HepG2 (cell line): ENCODE measurements at regions not wholly inside any gene's neighbourhood (a gene's known extent, or its start where the extent isn't known, plus 50 kb on each side); places are given as distances from the start of the nearest gene placed in this dataset.

ENCODE experiments used
- ATAC-seq: fragments of 200-7000 bp; cut with Tn5 transposase; 3 replicates; pipeline ENCODE4 v1.9.1; 2020; ENCODE audit warnings: mild to moderate bottlenecking, moderate library complexity
- BruUV-seq: library from RNA; stranded (reverse); fragments of 400-500 nt; replicated peaks from 2 replicates; lab custom pipeline; 2021; lab: Mats Ljungman, UMichigan
- CTCF ChIA-PET: fragments of 300-600 bp; formaldehyde crosslinking; extraction: SDS; loops from one replicate; lab custom pipeline; 2021; ENCODE audit warnings: low total read pairs, inconsistent platforms, low intra/inter-chr PET ratio; lab: Yijun Ruan, JAX
- POLR2A ChIA-PET: fragments of 350-600 bp; sonication (Branson Sonifier 250); formaldehyde crosslinking; loops from one replicate; lab custom pipeline; 2020; ENCODE audit warnings: antibody characterized with exemption, inconsistent platforms; lab: Yijun Ruan, JAX
- DNase-seq: peaks from one replicate; pipeline ENCODE4 v3.0.0-alpha.2; 2015; ENCODE audit warnings: low spot score
- FAIRE-seq: peaks from 3 replicates; lab custom pipeline; 2011; peaks lifted over from hg19 to GRCh38; lab: Jason Lieb, UNC
- H2AFZ ChIP-seq: one replicate; pipeline ENCODE4 v1.6.1; 2011; ENCODE audit warnings: low read length, inconsistent platforms
- H3K27ac ChIP-seq: fragments of 300-600 bp; 3 replicates; pipeline ENCODE4 v1.8.0; 2011; ENCODE audit warnings: mixed run types, mild to moderate bottlenecking, mixed read lengths, low read length, inconsistent platforms; ENCODE audit not compliant: insufficient read depth; ENCODE audit errors: extremely low read length
- H3K27me3 ChIP-seq, 2 experiments: fragments of 200-600 bp in 1 of 2; 2 replicates in 1 of 2; 3 replicates in 1 of 2; pipeline versions ENCODE4 v1.6.0 to v1.8.0; 2011; ENCODE audit warnings: low read length in 2 of 2, mild to moderate bottlenecking in 2 of 2, moderate library complexity in 2 of 2, inconsistent platforms in 1 of 2; ENCODE audit not compliant: insufficient read depth in 2 of 2, control insufficient read depth in 1 of 2
- H3K36me3 ChIP-seq, 2 experiments: fragments of 200-600 bp in 1 of 2; replicated peaks in 1 of 2; 2 replicates in 1 of 2; 3 replicates in 1 of 2; pipeline versions ENCODE4 v1.5.1 to v1.8.0; 2011; ENCODE audit warnings: low read length in 2 of 2, inconsistent platforms in 1 of 2; ENCODE audit not compliant: insufficient read depth in 2 of 2, control insufficient read depth in 1 of 2
- H3K4me1 ChIP-seq: 2 replicates; pipeline ENCODE4 v1.5.1; 2012; ENCODE audit warnings: low read length, inconsistent platforms; ENCODE audit not compliant: insufficient read depth
- H3K4me2 ChIP-seq: 2 replicates; pipeline ENCODE4 v1.6.0; 2011; ENCODE audit warnings: low read depth, low read length, inconsistent platforms
- H3K4me3 ChIP-seq, 3 experiments: fragments of 200-600 bp in 1 of 3; sonication (generic), shearing (Covaris generic) in 1 of 3; replicated peaks in 1 of 3; 2 replicates each; pipeline ENCODE4 v1.5.1; 2011 to 2016; ENCODE audit warnings: low read length in 3 of 3, inconsistent platforms in 2 of 3, low read depth in 2 of 3, mild to moderate bottlenecking in 2 of 3, control low read depth in 1 of 3, mixed read lengths in 1 of 3; ENCODE audit not compliant: insufficient read depth in 1 of 3
- H3K79me2 ChIP-seq: one replicate; pipeline ENCODE4 v1.6.1; 2011; ENCODE audit warnings: low read length, inconsistent platforms; ENCODE audit not compliant: insufficient read depth
- H3K9ac ChIP-seq: 2 replicates; pipeline ENCODE4 v1.6.0; 2011; ENCODE audit warnings: mild to moderate bottlenecking, low read depth, low read length, inconsistent platforms; ENCODE audit not compliant: insufficient read depth
- H3K9me3 ChIP-seq: 2 replicates; pipeline ENCODE4 v1.5.1; 2012; ENCODE audit warnings: mild to moderate bottlenecking, low read length
- H4K20me1 ChIP-seq: 2 replicates; pipeline ENCODE4 v1.6.0; 2011; ENCODE audit warnings: inconsistent platforms, mild to moderate bottlenecking, low read length, moderate library complexity; ENCODE audit not compliant: insufficient read depth
- ATRX ChIP-seq: sonication (generic); formaldehyde crosslinking; IDR thresholded peaks from 2 replicates; pipeline ENCODE4 v1.4.0; 2020; ENCODE audit warnings: missing genetic modification reagents, borderline replicate concordance
- DNMT3B ChIP-seq: conservative IDR thresholded peaks from 2 replicates; pipeline ENCODE4 v1.6.1; 2016; ENCODE audit warnings: missing biosample characterization, control low read depth
- ISX ChIP-seq: sonication (generic); formaldehyde crosslinking; conservative IDR thresholded peaks from 2 replicates; pipeline ENCODE4 v1.5.0; 2020; ENCODE audit warnings: missing genetic modification reagents
- MAFF ChIP-seq: IDR thresholded peaks from 2 replicates; pipeline ENCODE4 v1.6.1; 2011; ENCODE audit warnings: low read depth, low read length, improper control_type of control experiment
- MEIS1 ChIP-seq: sonication (generic); formaldehyde crosslinking; IDR thresholded peaks from 2 replicates; pipeline ENCODE4 v1.9.0; 2021; ENCODE audit warnings: mild to moderate bottlenecking, missing genetic modification reagents, moderate library complexity, borderline replicate concordance
- NR2F6 ChIP-seq, 2 experiments: IDR thresholded peaks; 2 replicates each; pipeline ENCODE4 v1.6.1; 2016; ENCODE audit warnings: antibody characterized with exemption in 1 of 2, mild to moderate bottlenecking in 1 of 2
- PLRG1 ChIP-seq: fragments of 450-650 bp; conservative IDR thresholded peaks from 2 replicates; pipeline ENCODE4 v1.6.1; 2016
- SSRP1 ChIP-seq: IDR thresholded peaks from 2 replicates; pipeline ENCODE4 v1.6.1; 2016; ENCODE audit warnings: control low read depth
- XRCC5 ChIP-seq: fragments of 200-400 bp; formaldehyde crosslinking; optimal IDR thresholded peaks from 2 replicates; pipeline ENCODE3; 2017; ENCODE audit warnings: mild to moderate bottlenecking, low read length
- ZNF383 ChIP-seq: sonication (generic); formaldehyde crosslinking; IDR thresholded peaks from 2 replicates; pipeline ENCODE4 v1.4.0; 2020; ENCODE audit warnings: missing genetic modification reagents, mild to moderate bottlenecking, borderline replicate concordance
- ZNF549 ChIP-seq: sonication (generic); formaldehyde crosslinking; IDR thresholded peaks from 2 replicates; pipeline ENCODE4 v1.5.0; 2020; ENCODE audit warnings: missing genetic modification reagents
- ZNF557 ChIP-seq: sonication (generic); formaldehyde crosslinking; IDR thresholded peaks from 2 replicates; pipeline ENCODE4 v1.4.0; 2020; ENCODE audit warnings: missing genetic modification reagents
- WGBS: methylation state at CpG from one replicate; pipeline ENCODE4 v1.1.6; 2017; ENCODE audit warnings: low lambda C conversion rate; 5-methylcytosine and 5-hydroxymethylcytosine counted together
- in situ Hi-C: cut with HindIII; loops from 2 replicates; pipeline ENCODE4 v1.10.0; 2017; ENCODE audit warnings: low pct_unique_long_range_greater_than_20kb; ENCODE audit not compliant: extremely low pct_ligation_motif_present
- intact Hi-C: fragments of 100-400 bp; cut with micrococcal nuclease; formaldehyde crosslinking; loops from one replicate; pipeline ENCODE4 v1.10.0; 2022; ENCODE audit not compliant: unreplicated experiment
- TF ChIP-seq, protein P1 (sequence below): IDR thresholded peaks from 2 replicates; pipeline ENCODE4 v1.6.1; 2012; ENCODE audit warnings: low read depth, low read length, improper control_type of control experiment
- TF ChIP-seq, protein P2 (sequence below): sonication (generic); formaldehyde crosslinking; IDR thresholded peaks from 2 replicates; pipeline ENCODE4 v1.4.0; 2020; ENCODE audit warnings: missing genetic modification reagents, mild to moderate bottlenecking, borderline replicate concordance
- TF ChIP-seq, protein P3 (sequence below): sonication (generic); formaldehyde crosslinking; IDR thresholded peaks from 2 replicates; pipeline ENCODE4 v1.8.0; 2022; ENCODE audit warnings: low read depth, missing genetic modification reagents
- TF ChIP-seq, protein P4 (sequence below): sonication (generic); formaldehyde crosslinking; IDR thresholded peaks from 2 replicates; pipeline ENCODE4 v1.5.0; 2020; ENCODE audit warnings: mild to moderate bottlenecking, low read depth, missing genetic modification reagents, borderline replicate concordance

DNA sequence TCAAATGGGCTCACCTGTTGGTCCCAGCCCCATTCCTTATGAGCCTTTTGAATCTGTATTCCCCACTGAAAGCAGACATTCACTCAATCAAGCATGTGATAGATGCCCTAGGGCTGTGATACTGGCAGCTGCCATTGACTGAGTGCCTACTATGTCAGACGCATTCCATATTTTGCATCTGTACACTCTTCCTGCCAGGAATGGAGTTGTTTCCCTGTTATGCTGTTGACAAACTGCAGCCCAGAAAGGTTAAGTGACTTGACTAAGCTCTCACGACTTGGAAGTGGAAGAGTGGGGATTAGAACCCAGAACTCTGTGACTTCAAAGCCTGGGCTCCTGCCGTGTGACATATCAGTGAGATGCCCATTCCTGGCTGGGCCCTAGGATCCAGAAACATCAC is 211.4 kb downstream of the RPLP1 start:
- H3K4me3 ChIP-seq, result no peak overlapping the region
- TF ChIP-seq ATRX (CRISPR knock-in tag) (no peak), MEIS1 (CRISPR knock-in tag) (no peak), ZNF549 (no peak), ZNF383 (no peak), MAFF (no peak), XRCC5 (no peak), SSRP1 (no peak), NR2F6 (IDR thresholded peaks at IDR 0.05) (no peak), NR2F6 (CRISPR knock-in tag; IDR thresholded peaks at IDR 0.05) (no peak), PLRG1 (no peak), ISX (CRISPR knock-in tag) (no peak), DNMT3B (CRISPR knock-in tag) (no peak), ZNF557 (CRISPR knock-in tag) (no peak)
- TF ChIP-seq, protein P1, sequence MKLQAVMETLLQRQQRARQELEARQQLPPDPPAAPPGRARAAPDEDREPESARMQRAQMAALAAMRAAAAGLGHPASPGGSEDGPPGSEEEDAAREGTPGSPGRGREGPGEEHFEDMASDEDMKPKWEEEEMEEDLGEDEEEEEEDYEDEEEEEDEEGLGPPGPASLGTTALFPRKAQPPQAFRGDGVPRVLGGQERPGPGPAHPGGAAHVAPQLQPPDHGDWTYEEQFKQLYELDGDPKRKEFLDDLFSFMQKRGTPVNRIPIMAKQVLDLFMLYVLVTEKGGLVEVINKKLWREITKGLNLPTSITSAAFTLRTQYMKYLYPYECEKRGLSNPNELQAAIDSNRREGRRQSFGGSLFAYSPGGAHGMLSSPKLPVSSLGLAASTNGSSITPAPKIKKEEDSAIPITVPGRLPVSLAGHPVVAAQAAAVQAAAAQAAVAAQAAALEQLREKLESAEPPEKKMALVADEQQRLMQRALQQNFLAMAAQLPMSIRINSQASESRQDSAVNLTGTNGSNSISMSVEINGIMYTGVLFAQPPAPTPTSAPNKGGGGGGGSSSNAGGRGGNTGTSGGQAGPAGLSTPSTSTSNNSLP, result no peak
- TF ChIP-seq, protein P2, sequence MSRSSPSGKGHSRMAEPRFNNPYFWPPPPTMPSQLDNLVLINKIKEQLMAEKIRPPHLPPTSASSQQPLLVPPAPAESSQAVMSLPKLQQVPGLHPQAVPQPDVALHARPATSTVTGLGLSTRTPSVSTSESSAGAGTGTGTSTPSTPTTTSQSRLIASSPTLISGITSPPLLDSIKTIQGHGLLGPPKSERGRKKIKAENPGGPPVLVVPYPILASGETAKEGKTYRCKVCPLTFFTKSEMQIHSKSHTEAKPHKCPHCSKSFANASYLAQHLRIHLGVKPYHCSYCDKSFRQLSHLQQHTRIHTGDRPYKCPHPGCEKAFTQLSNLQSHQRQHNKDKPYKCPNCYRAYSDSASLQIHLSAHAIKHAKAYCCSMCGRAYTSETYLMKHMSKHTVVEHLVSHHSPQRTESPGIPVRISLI, result no peak
- TF ChIP-seq, protein P3, sequence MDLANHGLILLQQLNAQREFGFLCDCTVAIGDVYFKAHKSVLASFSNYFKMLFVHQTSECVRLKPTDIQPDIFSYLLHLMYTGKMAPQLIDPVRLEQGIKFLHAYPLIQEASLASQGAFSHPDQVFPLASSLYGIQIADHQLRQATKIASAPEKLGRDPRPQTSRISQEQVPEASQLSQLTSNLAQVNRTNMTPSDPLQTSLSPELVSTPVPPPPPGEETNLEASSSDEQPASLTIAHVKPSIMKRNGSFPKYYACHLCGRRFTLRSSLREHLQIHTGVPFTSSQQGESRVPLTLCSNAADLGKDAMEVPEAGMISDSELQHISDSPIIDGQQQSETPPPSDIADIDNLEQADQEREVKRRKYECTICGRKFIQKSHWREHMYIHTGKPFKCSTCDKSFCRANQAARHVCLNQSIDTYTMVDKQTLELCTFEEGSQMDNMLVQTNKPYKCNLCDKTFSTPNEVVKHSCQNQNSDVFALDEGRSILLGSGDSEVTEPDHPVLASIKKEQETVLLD (CRISPR knock-in tag), result no peak
- TF ChIP-seq, protein P4, sequence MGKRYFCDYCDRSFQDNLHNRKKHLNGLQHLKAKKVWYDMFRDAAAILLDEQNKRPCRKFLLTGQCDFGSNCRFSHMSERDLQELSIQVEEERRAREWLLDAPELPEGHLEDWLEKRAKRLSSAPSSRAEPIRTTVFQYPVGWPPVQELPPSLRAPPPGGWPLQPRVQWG (CRISPR knock-in tag), result no peak
- TF ChIP-seq, all 625 proteins: peak for 0
- Histone ChIP-seq H3K4me1 (no peaks in the 10 kb centered on the region), H3K9ac (no peak overlapping the region), H3K36me3 (no peaks in the 10 kb centered on the region), H3K79me2 (no peaks in the 10 kb centered on the region), H4K20me1 (peaks cover 9% of the 10 kb centered on the region; the same call in 1 of the 2 replicates), H3K4me2 (no peak overlapping the region), H3K27me3 (peaks cover 21 to 79% of the 10 kb centered on the region in 2 experiments), H3K9me3 (no peaks in the 10 kb centered on the region), H2AFZ (no peak overlapping the region), H3K27ac (no peak overlapping the region)
- intact Hi-C loops, result no loop called here
- DNase-seq (no peak), ATAC-seq (no peak), FAIRE-seq (no peak)
- CTCF ChIA-PET, result no interaction called here
- BruUV-seq, result no TSS peak
- in situ Hi-C loops, result no loop called here
- 10% methylated on average over 3 of the region's 3 CpGs for WGBS
- POLR2A ChIA-PET, result no interaction called here
